NCI-H1930 (cell line): ENCODE measurements at regions not wholly inside any gene's neighbourhood (a gene's known extent, or its start where the extent isn't known, plus 50 kb on each side); places are given as distances from the start of the nearest gene placed in this dataset.

Source experiments
- DNase-seq, 2 experiments: peaks; one replicate each; lab custom pipeline; 2025; lab: John Stamatoyannopoulos, UW

- DNase-seq = no peak
These were observed 205.7 kb upstream of the FAM83B start for GRCh38 chr6:54640911-54641310.

GRCh38 chr6:54646069-54646950, 200.3 kb upstream of the FAM83B start:
- no peak for DNase-seq

GRCh38 chr6:54646951-54647664, 199.5 kb upstream of the FAM83B start:
- no peak for DNase-seq

DNA sequence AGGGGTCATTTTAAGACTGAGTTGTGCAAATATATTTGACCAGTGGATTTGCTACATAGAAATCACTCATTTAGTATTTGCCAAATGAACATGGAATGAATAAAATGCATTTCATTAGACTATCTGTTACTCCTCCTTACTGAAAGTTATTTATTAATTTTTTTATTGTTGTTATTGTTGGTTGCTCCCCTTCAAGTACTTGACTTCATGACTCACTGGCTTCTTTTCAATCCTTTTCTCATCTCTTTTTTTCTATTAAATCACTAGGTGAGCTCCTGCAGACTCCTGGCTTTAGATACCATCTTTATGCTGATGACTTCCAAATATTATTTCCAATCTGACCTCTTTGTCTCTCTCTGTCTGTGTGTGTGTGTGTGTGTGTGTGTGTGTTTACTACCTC, 192.2 kb upstream of the FAM83B start:
- no peak for DNase-seq

GRCh38 chr6:54655162-54655561, 191.4 kb upstream of the FAM83B start:
- DNase-seq = no peak

GRCh38 chr6:54665278-54665677, 181.3 kb upstream of the FAM83B start:
- DNase-seq = no peak

- no peak for DNase-seq
These were observed 166.0 kb upstream of the FAM83B start for GRCh38 chr6:54680531-54680930.

- DNase-seq = no peak
These were observed 165.3 kb upstream of the FAM83B start for GRCh38 chr6:54681267-54681666.

- DNase-seq = no peak
These were observed 164.6 kb upstream of the FAM83B start for GRCh38 chr6:54681987-54682386.

DNA sequence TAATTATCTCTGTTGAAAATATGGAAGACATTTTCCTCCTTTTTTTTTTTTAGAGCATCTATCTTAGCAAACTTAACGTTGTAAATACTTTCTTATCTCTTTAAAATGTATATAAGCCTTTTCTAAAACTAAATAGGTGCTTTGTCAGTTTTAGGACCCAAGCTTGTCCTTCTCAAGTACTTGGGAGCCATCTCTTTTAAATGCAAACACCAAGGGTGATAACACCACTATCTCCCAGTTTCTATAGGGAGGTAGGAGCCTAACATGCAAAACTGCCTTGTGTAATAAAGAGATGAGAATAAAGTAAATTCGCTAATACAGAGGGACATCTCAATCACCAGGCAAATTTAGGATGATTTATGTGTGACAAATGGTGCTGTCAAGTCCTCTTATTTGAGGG, 157.0 kb upstream of the FAM83B start:
- no peak for DNase-seq

GRCh38 chr6:54690596-54690995, 156.0 kb upstream of the FAM83B start:
- DNase-seq = no peak

DNA sequence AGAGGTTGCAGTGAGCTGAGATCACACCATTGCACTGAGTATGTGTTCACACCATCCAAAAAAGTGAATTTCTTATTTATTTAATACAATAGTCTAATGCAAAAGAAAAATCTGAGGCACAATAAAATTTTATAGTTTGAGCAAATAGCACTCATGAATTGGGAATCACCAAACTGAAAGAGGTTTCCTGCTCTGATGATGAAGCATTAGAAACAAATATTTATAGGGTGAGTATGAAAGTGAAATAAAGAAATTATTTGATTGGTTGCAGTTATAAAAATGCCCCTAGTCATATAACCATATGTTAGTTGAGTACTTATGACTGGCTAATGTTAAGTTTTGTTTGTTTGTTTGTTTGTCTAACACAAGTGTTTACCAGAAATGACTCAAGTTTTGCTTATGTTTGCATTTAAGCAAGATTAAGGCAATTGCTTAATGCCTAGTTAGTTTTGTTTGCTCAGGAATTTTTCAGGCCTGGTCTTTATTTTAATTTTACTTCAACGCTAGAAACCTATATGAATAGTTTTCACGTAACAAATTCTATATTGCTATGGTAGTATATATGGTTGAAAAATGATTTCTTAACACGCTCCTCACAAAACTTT, 151.5 kb upstream of the FAM83B start:
- DNase-seq = no peak

DNA sequence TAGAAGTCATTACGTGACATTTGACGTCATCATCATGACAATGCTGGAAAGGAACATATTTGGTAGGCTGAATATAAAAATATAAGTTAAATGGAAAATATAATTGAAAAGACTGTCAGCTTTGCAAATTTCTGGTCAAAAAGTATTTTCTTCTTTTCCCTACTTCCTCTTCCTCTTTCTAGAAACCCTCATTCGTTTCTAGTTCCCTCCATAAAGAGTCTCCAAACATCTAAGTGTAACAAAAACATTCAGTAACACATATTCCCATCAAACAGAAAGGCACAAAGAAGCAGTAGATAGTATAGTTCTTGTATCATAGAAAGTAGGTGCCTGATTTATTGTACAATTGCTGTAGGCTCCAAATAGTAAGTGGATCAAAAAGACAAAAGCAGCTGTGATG, 150.8 kb upstream of the FAM83B start:
- no peak for DNase-seq

- DNase-seq = no peak
These were observed 149.1 kb upstream of the FAM83B start for GRCh38 chr6:54697424-54697823.

- no peak for DNase-seq
These were observed 147.6 kb upstream of the FAM83B start for GRCh38 chr6:54698974-54699373.

- no peak for DNase-seq
These were observed 146.4 kb upstream of the FAM83B start for GRCh38 chr6:54700158-54700557.

- no peak for DNase-seq
These were observed 143.8 kb upstream of the FAM83B start for GRCh38 chr6:54702772-54703171.

DNA sequence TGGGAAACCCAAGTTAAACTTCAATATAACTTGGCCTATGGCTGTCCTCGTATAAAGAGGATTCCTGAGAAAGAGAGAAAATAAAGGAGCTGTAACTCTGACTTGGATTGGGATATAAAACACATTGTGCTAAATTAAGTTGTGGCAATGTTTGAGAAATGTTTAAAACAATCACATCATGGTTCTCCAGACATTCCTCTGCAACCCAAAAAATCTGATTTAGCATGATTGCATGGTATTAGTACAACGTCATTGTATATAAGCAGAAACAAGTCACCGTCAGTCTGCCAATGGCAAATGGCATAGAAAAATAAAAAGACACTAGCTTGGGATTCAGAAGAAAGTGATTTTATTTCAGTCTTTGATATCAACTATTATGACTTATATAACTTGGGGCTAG, 140.2 kb upstream of the FAM83B start:
- DNase-seq = no peak

GRCh38 chr6:54706844-54707605, 139.5 kb upstream of the FAM83B start:
- no peak for DNase-seq

GRCh38 chr6:54710456-54710855, 136.1 kb upstream of the FAM83B start:
- DNase-seq = no peak

- no peak for DNase-seq
These were observed 130.6 kb upstream of the FAM83B start for GRCh38 chr6:54716010-54716409.

DNA sequence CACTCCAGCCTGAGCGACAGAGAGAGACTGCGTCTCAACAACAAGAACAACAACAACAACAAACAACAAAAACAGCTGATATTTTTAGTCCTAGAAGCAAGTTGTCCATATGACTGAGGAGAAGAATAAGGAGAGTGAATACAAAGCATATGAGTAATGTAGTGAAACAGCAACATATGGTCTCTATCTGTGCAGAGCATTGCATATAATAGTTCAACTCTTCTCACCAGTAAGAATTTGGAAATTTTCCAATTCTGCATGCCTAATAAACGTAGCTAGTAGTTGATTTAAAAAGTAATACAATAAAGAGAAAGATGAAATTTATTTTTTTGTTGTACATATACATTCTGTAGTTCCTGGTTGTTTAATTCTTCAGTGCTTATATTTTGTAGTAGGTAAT, 129.7 kb upstream of the FAM83B start:
- DNase-seq = no peak
